GM21717 (cell line): ENCODE measurements at regions not wholly inside any gene's neighbourhood (a gene's known extent, or its start where the extent isn't known, plus 50 kb on each side); places are given as distances from the start of the nearest gene placed in this dataset.
"Not testable (repeated sequence)": the region's sequence is repeated elsewhere in the genome, so short reads cannot be mapped to it uniquely, and the experiment has no call there.

Experiments used
- ATAC-seq: cut with Tn5 transposase; IDR thresholded peaks from one replicate; pipeline ENCODE4 v1.9.1; 2021; ENCODE audit warnings: mild to moderate bottlenecking, moderate library complexity; ENCODE audit not compliant: unreplicated experiment

GRCh38 chr2:18957909-18958308 lies 368.5 kb upstream of the NT5C1B start:
- ATAC-seq = no peak

- no peak for ATAC-seq
Observed at GRCh38 chr2:18950361-18950851, 361.0 kb upstream of the NT5C1B start.

GRCh38 chr2:18949871-18950270 lies 360.5 kb upstream of the NT5C1B start:
- no peak for ATAC-seq

- no peak for ATAC-seq
Observed at GRCh38 chr2:18940184-18940583, 350.8 kb upstream of the NT5C1B start.

- not testable (repeated sequence) for ATAC-seq
Observed at GRCh38 chr2:18939740-18940139, 350.4 kb upstream of the NT5C1B start.

- no peak for ATAC-seq
Observed at GRCh38 chr2:18934886-18935285, 345.5 kb upstream of the NT5C1B start.

GRCh38 chr2:18932853-18933252 lies 343.5 kb upstream of the NT5C1B start:
- ATAC-seq = no peak

GRCh38 chr2:18930971-18931370 lies 341.6 kb upstream of the NT5C1B start:
- no peak for ATAC-seq

GRCh38 chr2:18927525-18928232 lies 338.3 kb upstream of the NT5C1B start:
- no peak for ATAC-seq

- no peak for ATAC-seq
Observed at GRCh38 chr2:18926631-18927524, 337.5 kb upstream of the NT5C1B start.

- no peak for ATAC-seq
Observed at GRCh38 chr2:18925296-18925695, 335.9 kb upstream of the NT5C1B start.

GRCh38 chr2:18924886-18925285 lies 335.5 kb upstream of the NT5C1B start:
- ATAC-seq = no peak

GRCh38 chr2:18924386-18924785 lies 335.0 kb upstream of the NT5C1B start:
- ATAC-seq = no peak

- ATAC-seq = no peak
Observed at GRCh38 chr2:18922276-18922675, 332.9 kb upstream of the NT5C1B start.

GRCh38 chr2:18918280-18918679 lies 328.9 kb upstream of the NT5C1B start:
- no peak for ATAC-seq

- no peak for ATAC-seq
Observed at GRCh38 chr2:18915227-18915626, 325.9 kb upstream of the NT5C1B start.

GRCh38 chr2:18913512-18913911 lies 324.1 kb upstream of the NT5C1B start:
- ATAC-seq = no peak

GRCh38 chr2:18912225-18912888 lies 323.0 kb upstream of the NT5C1B start:
- ATAC-seq = no peak

GRCh38 chr2:18911416-18911815 lies 322.0 kb upstream of the NT5C1B start:
- no peak for ATAC-seq

GRCh38 chr2:18910843-18911242 lies 321.5 kb upstream of the NT5C1B start:
- ATAC-seq = no peak

- no peak for ATAC-seq
Observed at GRCh38 chr2:18907937-18908336, 318.6 kb upstream of the NT5C1B start.
